ENCODE measurements at regions not wholly inside any gene's neighbourhood (a gene's known extent, or its start where the extent isn't known, plus 50 kb on each side); places are given as distances from the start of the nearest gene placed in this dataset.

DNA sequence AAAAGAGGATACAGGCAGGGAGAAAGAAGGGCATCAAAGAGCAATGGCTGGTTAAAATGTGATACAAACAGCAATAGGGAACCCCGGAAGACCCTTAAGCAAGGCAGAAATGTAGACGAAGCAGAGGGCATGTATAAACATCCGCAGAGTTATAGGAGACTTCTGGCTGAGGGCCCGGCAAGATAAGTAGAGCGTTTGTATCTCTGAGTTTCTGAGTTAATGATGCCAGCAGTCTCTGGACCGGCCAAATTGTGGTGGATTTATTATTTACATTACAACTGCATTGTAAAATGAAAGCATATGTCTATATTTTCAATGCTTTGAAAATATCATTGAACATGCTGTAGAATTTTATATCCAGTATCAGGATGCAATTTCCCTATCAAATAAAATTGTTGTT is 148.0 kb upstream of the KCTD1 start:
- TF ChIP-seq, protein P1, sequence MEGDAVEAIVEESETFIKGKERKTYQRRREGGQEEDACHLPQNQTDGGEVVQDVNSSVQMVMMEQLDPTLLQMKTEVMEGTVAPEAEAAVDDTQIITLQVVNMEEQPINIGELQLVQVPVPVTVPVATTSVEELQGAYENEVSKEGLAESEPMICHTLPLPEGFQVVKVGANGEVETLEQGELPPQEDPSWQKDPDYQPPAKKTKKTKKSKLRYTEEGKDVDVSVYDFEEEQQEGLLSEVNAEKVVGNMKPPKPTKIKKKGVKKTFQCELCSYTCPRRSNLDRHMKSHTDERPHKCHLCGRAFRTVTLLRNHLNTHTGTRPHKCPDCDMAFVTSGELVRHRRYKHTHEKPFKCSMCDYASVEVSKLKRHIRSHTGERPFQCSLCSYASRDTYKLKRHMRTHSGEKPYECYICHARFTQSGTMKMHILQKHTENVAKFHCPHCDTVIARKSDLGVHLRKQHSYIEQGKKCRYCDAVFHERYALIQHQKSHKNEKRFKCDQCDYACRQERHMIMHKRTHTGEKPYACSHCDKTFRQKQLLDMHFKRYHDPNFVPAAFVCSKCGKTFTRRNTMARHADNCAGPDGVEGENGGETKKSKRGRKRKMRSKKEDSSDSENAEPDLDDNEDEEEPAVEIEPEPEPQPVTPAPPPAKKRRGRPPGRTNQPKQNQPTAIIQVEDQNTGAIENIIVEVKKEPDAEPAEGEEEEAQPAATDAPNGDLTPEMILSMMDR (IDR thresholded peaks at IDR 0.05; ENCODE audit: poor library complexity) = no peak
- TF ChIP-seq EZH2 (IDR thresholded peaks at IDR 0.05; ENCODE audit: borderline replicate concordance) (no peak), EZH2phosphoT487 (IDR thresholded peaks at IDR 0.05; ENCODE audit: low read depth, severe bottlenecking, unreplicated experiment) (no peak)
